Neural cell (in vitro differentiated cells): ENCODE measurements at regions not wholly inside any gene's neighbourhood (a gene's known extent, or its start where the extent isn't known, plus 50 kb on each side); places are given as distances from the start of the nearest gene placed in this dataset.

ENCODE experiments used
- CTCF ChIP-seq: fragments of 450-650 bp; IDR thresholded peaks from 2 replicates; pipeline ENCODE4 v1.5.1; 2014; ENCODE audit warnings: antibody characterized with exemption, mild to moderate bottlenecking, moderate library complexity; ENCODE audit not compliant: poor library complexity, severe bottlenecking
- EZH2 ChIP-seq: fragments of 200-600, 300-800 bp; shearing (Covaris generic), sonication (generic); IDR thresholded peaks from 2 replicates; pipeline ENCODE4 v1.6.1; 2014; ENCODE audit warnings: antibody characterized with exemption, low read length, borderline replicate concordance, mild to moderate bottlenecking; ENCODE audit not compliant: insufficient read depth, poor library complexity, severe bottlenecking
- RAD21 ChIP-seq: fragments of 450-650 bp; conservative IDR thresholded peaks from 2 replicates; pipeline ENCODE4 v1.6.1; 2014; ENCODE audit warnings: antibody characterized with exemption, mild to moderate bottlenecking, moderate library complexity
- REST ChIP-seq: IDR thresholded peaks from 2 replicates; pipeline ENCODE4 v1.6.1; 2012; ENCODE audit warnings: borderline replicate concordance

- TF ChIP-seq CTCF (no peak), EZH2 (no peak), REST (no peak), RAD21 (no peak)
These were observed 505.4 kb upstream of the MYT1L start for GRCh38 chr2:2836343-2837070.
